Smooth muscle cell (in vitro differentiated cells): ENCODE measurements at regions not wholly inside any gene's neighbourhood (a gene's known extent, or its start where the extent isn't known, plus 50 kb on each side); places are given as distances from the start of the nearest gene placed in this dataset.

Source experiments
- DNase-seq: peaks from one replicate; lab custom pipeline; 2025; ENCODE audit not compliant: unreplicated experiment; lab: John Stamatoyannopoulos, UW
- H2AFZ ChIP-seq: fragments of 200-600 bp; sonication (generic); 2 replicates; pipeline ENCODE4 v1.6.0; 2016; ENCODE audit warnings: antibody characterized with exemption, low read depth, mild to moderate bottlenecking
- H3F3A ChIP-seq: fragments of 200-600 bp; sonication (generic); 2 replicates; pipeline ENCODE4 v1.6.0; 2017; ENCODE audit warnings: antibody characterized with exemption, low read depth
- H3K27ac ChIP-seq: fragments of 200-600 bp; sonication (generic); 2 replicates; pipeline ENCODE4 v1.5.1; 2016; ENCODE audit warnings: low read depth, mild to moderate bottlenecking
- H3K27me3 ChIP-seq: fragments of 200-600 bp; sonication (generic); 2 replicates; pipeline ENCODE4 v1.6.1; 2016; ENCODE audit warnings: low read depth, mild to moderate bottlenecking
- H3K36me3 ChIP-seq: fragments of 200-600 bp; sonication (generic); 2 replicates; pipeline ENCODE4 v1.5.1; 2016; ENCODE audit warnings: low read depth
- H3K4me1 ChIP-seq: fragments of 200-600 bp; sonication (generic); 2 replicates; pipeline ENCODE4 v1.5.1; 2016; ENCODE audit warnings: low read depth
- H3K4me2 ChIP-seq: fragments of 200-600 bp; sonication (generic); 2 replicates; pipeline ENCODE4 v1.6.0; 2016; ENCODE audit warnings: mild to moderate bottlenecking
- H3K4me3 ChIP-seq: fragments of 200-600 bp; sonication (generic); 2 replicates; pipeline ENCODE4 v1.5.1; 2016; ENCODE audit warnings: mild to moderate bottlenecking
- H3K79me2 ChIP-seq: fragments of 200-600 bp; sonication (generic); 2 replicates; pipeline ENCODE4 v1.6.0; 2016; ENCODE audit warnings: low read depth, mild to moderate bottlenecking
- H3K9ac ChIP-seq: fragments of 200-600 bp; sonication (generic); 2 replicates; pipeline ENCODE4 v1.6.0; 2016; ENCODE audit warnings: low read depth
- H3K9me3 ChIP-seq: fragments of 200-600 bp; sonication (generic); replicated peaks from 2 replicates; pipeline ENCODE4 v1.5.1; 2016; ENCODE audit warnings: low read depth
- H4K20me1 ChIP-seq: fragments of 200-600 bp; sonication (generic); 2 replicates; pipeline ENCODE4 v1.6.0; 2016; ENCODE audit warnings: low read depth
- CTCF ChIP-seq: fragments of 200-600 bp; sonication (generic); IDR thresholded peaks from 2 replicates; pipeline ENCODE4 v1.5.1; 2017; ENCODE audit warnings: borderline replicate concordance, mild to moderate bottlenecking, antibody characterized with exemption; ENCODE audit not compliant: insufficient read depth, poor library complexity, severe bottlenecking
- WGBS: methylation state at CpG from one replicate; pipeline ENCODE4 v1.1.7; 2016; ENCODE audit warnings: low lambda C conversion rate; 5-methylcytosine and 5-hydroxymethylcytosine counted together

GRCh38 chr1:177451191-177451590, 280.4 kb downstream of the BRINP2 start:
- no peak for TF ChIP-seq CTCF
- Histone ChIP-seq H3K79me2 (no peaks in the 10 kb centered on the region), H3K4me1 (no peaks in the 10 kb centered on the region), H4K20me1 (no peaks in the 10 kb centered on the region), H3K9me3 (no peaks in the 10 kb centered on the region), H3K27ac (no peak overlapping the region), H3K4me3 (no peak overlapping the region), H3K36me3 (no peaks in the 10 kb centered on the region), H3K27me3 (no peaks in the 10 kb centered on the region), H3K4me2 (no peak overlapping the region), H2AFZ (no peak overlapping the region), H3K9ac (no peak overlapping the region), H3F3A (no peaks in the 10 kb centered on the region)
- no peak for DNase-seq
- 90% methylated on average over 2 of the region's 2 CpGs for WGBS

- WGBS, result 58% methylated on average over 5 of the region's 5 CpGs
- no peaks in the 10 kb centered on the region for H3K4me1 ChIP-seq
- H3K79me2 ChIP-seq, result no peaks in the 10 kb centered on the region
- H3K9me3 ChIP-seq, result no peaks in the 10 kb centered on the region
- H3K4me3 ChIP-seq, result no peak overlapping the region
- no peak overlapping the region for H3K27ac ChIP-seq
- H3F3A ChIP-seq, result no peaks in the 10 kb centered on the region
- no peak overlapping the region for H3K9ac ChIP-seq
- no peaks in the 10 kb centered on the region for H3K36me3 ChIP-seq
- H2AFZ ChIP-seq, result no peak overlapping the region
- H4K20me1 ChIP-seq, result no peaks in the 10 kb centered on the region
- H3K4me2 ChIP-seq, result no peak overlapping the region
- DNase-seq, result no peak
- TF ChIP-seq CTCF, result no peak
- no peaks in the 10 kb centered on the region for H3K27me3 ChIP-seq
Observed at GRCh38 chr1:177448652-177449357, 278.0 kb downstream of the BRINP2 start.

- Histone ChIP-seq H3K27ac (no peak overlapping the region), H3K9me3 (no peaks in the 10 kb centered on the region), H3K4me3 (no peak overlapping the region), H4K20me1 (no peaks in the 10 kb centered on the region), H3K27me3 (no peaks in the 10 kb centered on the region), H3K4me1 (no peaks in the 10 kb centered on the region), H3K9ac (no peak overlapping the region), H3F3A (no peaks in the 10 kb centered on the region), H3K4me2 (no peak overlapping the region), H3K79me2 (no peaks in the 10 kb centered on the region), H3K36me3 (no peaks in the 10 kb centered on the region), H2AFZ (no peak overlapping the region)
- no peak for DNase-seq
- 77% methylated on average over 2 of the region's 2 CpGs for WGBS
- no peak for TF ChIP-seq CTCF
Observed at GRCh38 chr1:177448036-177448615, 277.4 kb downstream of the BRINP2 start.
